ENCODE measurements at regions not wholly inside any gene's neighbourhood (a gene's known extent, or its start where the extent isn't known, plus 50 kb on each side); places are given as distances from the start of the nearest gene placed in this dataset.

GRCh38 chr10:84719687-84720086, 391.3 kb downstream of the CCSER2 start:
- TF ChIP-seq CBX8 (IDR thresholded peaks at IDR 0.05; ENCODE audit: borderline replicate concordance, extremely low read depth, low read depth, low read length, poor library complexity, severe bottlenecking) (no peak), ZNF384 (IDR thresholded peaks at IDR 0.05; ENCODE audit: low read depth, low read length) (no peak), EP400 (IDR thresholded peaks at IDR 0.05) (no peak), RAD21 (CRISPR knock-in tag; conservative IDR thresholded peaks at IDR 0.05 in 1 of 2, IDR thresholded peaks at IDR 0.05 in 1 of 2) (no peak), JUN (IDR thresholded peaks at IDR 0.05; ENCODE audit: borderline replicate concordance, low read depth, low read length) (no peak), JUN (CRISPR knock-in tag; IDR thresholded peaks at IDR 0.05; ENCODE audit: borderline replicate concordance) (no peak), VEZF1 (CRISPR knock-in tag; IDR thresholded peaks at IDR 0.05) (no peak), CHD2 (IDR thresholded peaks at IDR 0.05; ENCODE audit: low read depth, low read length) (no peak), REST (IDR thresholded peaks at IDR 0.05; ENCODE audit: borderline replicate concordance) (no peak), REST (CRISPR knock-in tag; IDR thresholded peaks at IDR 0.05; ENCODE audit: low read depth) (no peak), NUFIP1 (IDR thresholded peaks at IDR 0.05; ENCODE audit: partially characterized antibody) (no peak)
- TF ChIP-seq, protein P1, sequence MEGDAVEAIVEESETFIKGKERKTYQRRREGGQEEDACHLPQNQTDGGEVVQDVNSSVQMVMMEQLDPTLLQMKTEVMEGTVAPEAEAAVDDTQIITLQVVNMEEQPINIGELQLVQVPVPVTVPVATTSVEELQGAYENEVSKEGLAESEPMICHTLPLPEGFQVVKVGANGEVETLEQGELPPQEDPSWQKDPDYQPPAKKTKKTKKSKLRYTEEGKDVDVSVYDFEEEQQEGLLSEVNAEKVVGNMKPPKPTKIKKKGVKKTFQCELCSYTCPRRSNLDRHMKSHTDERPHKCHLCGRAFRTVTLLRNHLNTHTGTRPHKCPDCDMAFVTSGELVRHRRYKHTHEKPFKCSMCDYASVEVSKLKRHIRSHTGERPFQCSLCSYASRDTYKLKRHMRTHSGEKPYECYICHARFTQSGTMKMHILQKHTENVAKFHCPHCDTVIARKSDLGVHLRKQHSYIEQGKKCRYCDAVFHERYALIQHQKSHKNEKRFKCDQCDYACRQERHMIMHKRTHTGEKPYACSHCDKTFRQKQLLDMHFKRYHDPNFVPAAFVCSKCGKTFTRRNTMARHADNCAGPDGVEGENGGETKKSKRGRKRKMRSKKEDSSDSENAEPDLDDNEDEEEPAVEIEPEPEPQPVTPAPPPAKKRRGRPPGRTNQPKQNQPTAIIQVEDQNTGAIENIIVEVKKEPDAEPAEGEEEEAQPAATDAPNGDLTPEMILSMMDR (IDR thresholded peaks at IDR 0.05 in 2 of 3, conservative IDR thresholded peaks at IDR 0.05 in 1 of 3; ENCODE audit: insufficient read depth in 2 of 3, low read depth in 1 of 3, low read length in 3 of 3), result no peak
- TF ChIP-seq, protein P2, sequence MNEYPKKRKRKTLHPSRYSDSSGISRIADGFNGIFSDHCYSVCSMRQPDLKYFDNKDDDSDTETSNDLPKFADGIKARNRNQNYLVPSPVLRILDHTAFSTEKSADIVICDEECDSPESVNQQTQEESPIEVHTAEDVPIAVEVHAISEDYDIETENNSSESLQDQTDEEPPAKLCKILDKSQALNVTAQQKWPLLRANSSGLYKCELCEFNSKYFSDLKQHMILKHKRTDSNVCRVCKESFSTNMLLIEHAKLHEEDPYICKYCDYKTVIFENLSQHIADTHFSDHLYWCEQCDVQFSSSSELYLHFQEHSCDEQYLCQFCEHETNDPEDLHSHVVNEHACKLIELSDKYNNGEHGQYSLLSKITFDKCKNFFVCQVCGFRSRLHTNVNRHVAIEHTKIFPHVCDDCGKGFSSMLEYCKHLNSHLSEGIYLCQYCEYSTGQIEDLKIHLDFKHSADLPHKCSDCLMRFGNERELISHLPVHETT (CRISPR knock-in tag; conservative IDR thresholded peaks at IDR 0.05 in 1 of 2, IDR thresholded peaks at IDR 0.05 in 1 of 2), result no peak
- TF ChIP-seq, protein P3, sequence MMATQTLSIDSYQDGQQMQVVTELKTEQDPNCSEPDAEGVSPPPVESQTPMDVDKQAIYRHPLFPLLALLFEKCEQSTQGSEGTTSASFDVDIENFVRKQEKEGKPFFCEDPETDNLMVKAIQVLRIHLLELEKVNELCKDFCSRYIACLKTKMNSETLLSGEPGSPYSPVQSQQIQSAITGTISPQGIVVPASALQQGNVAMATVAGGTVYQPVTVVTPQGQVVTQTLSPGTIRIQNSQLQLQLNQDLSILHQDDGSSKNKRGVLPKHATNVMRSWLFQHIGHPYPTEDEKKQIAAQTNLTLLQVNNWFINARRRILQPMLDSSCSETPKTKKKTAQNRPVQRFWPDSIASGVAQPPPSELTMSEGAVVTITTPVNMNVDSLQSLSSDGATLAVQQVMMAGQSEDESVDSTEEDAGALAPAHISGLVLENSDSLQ (IDR thresholded peaks at IDR 0.05), result no peak

All from K562 (cell line).